DLD1 (cell line): ENCODE measurements at regions not wholly inside any gene's neighbourhood (a gene's known extent, or its start where the extent isn't known, plus 50 kb on each side); places are given as distances from the start of the nearest gene placed in this dataset.

Experiments
- in situ Hi-C: cut with HindIII; loops from 2 replicates; pipeline ENCODE4 v1.10.0; 2017; ENCODE audit warnings: low sequenced_read_pairs

- in situ Hi-C loops: no loop called here
Measured at GRCh38 chr11:111098091-111098490, 147.4 kb upstream of the POU2AF2 start.

- in situ Hi-C loops: no loop called here
Measured at GRCh38 chr11:111097191-111097590, 148.3 kb upstream of the POU2AF2 start.

GRCh38 chr11:111095327-111095726 lies 150.2 kb upstream of the POU2AF2 start:
- in situ Hi-C loops: no loop called here

GRCh38 chr11:111093061-111093460 lies 152.5 kb upstream of the POU2AF2 start:
- in situ Hi-C loops: no loop called here

GRCh38 chr11:111091321-111091938 lies 154.1 kb upstream of the POU2AF2 start:
- in situ Hi-C loops: no loop called here

GRCh38 chr11:111089759-111090158 lies 155.8 kb upstream of the POU2AF2 start:
- in situ Hi-C loops: no loop called here

GRCh38 chr11:111088847-111089355 lies 156.6 kb upstream of the POU2AF2 start:
- in situ Hi-C loops: no loop called here

GRCh38 chr11:111086058-111086457 lies 159.5 kb upstream of the POU2AF2 start:
- in situ Hi-C loops: no loop called here

GRCh38 chr11:111082664-111083063 lies 162.9 kb upstream of the POU2AF2 start:
- in situ Hi-C loops: no loop called here

- in situ Hi-C loops: no loop called here
Measured at GRCh38 chr11:111081021-111081511, 164.5 kb upstream of the POU2AF2 start.

GRCh38 chr11:111077530-111078322 lies 167.8 kb upstream of the POU2AF2 start:
- in situ Hi-C loops: no loop called here

GRCh38 chr11:111069066-111069465 lies 176.5 kb upstream of the POU2AF2 start:
- in situ Hi-C loops: no loop called here

GRCh38 chr11:111067994-111068393 lies 177.5 kb upstream of the POU2AF2 start:
- in situ Hi-C loops: no loop called here

- in situ Hi-C loops: no loop called here
Measured at GRCh38 chr11:111066846-111067245, 178.7 kb upstream of the POU2AF2 start.

GRCh38 chr11:111063726-111064517 lies 181.6 kb upstream of the POU2AF2 start:
- in situ Hi-C loops: no loop called here

- in situ Hi-C loops: no loop called here
Measured at GRCh38 chr11:111062420-111062819, 183.1 kb upstream of the POU2AF2 start.

GRCh38 chr11:111059726-111060125 lies 185.8 kb upstream of the POU2AF2 start:
- in situ Hi-C loops: no loop called here

GRCh38 chr11:111049131-111049530 lies 196.4 kb upstream of the POU2AF2 start:
- in situ Hi-C loops: no loop called here

GRCh38 chr11:111047374-111047773 lies 198.2 kb upstream of the POU2AF2 start:
- in situ Hi-C loops: no loop called here

- in situ Hi-C loops: no loop called here
Measured at GRCh38 chr11:111046291-111046690, 199.2 kb upstream of the POU2AF2 start.

GRCh38 chr11:111045874-111046273 lies 199.7 kb upstream of the POU2AF2 start:
- in situ Hi-C loops: no loop called here
